ENCODE measurements at regions not wholly inside any gene's neighbourhood (a gene's known extent, or its start where the extent isn't known, plus 50 kb on each side); places are given as distances from the start of the nearest gene placed in this dataset.

DNA sequence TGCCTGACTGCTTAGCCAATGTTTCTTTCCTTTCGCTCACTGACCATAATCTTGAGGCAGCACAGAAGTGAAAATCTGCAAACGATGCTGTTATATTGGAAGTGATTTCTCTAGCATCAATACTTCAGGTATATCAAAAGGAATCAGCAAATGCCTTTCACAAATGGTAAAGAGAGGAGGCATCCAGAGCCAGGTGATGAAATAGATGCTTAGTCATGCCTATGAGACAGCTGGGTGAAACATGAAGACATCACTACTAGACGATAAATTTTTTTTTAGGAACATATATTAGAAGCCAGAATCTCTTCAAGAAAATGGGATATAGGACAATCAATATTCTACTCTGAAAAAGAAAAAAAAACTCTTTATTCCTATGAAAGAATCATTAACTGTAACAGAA is 249.2 kb upstream of the SLC39A10 start:
- TF ChIP-seq, protein P1, sequence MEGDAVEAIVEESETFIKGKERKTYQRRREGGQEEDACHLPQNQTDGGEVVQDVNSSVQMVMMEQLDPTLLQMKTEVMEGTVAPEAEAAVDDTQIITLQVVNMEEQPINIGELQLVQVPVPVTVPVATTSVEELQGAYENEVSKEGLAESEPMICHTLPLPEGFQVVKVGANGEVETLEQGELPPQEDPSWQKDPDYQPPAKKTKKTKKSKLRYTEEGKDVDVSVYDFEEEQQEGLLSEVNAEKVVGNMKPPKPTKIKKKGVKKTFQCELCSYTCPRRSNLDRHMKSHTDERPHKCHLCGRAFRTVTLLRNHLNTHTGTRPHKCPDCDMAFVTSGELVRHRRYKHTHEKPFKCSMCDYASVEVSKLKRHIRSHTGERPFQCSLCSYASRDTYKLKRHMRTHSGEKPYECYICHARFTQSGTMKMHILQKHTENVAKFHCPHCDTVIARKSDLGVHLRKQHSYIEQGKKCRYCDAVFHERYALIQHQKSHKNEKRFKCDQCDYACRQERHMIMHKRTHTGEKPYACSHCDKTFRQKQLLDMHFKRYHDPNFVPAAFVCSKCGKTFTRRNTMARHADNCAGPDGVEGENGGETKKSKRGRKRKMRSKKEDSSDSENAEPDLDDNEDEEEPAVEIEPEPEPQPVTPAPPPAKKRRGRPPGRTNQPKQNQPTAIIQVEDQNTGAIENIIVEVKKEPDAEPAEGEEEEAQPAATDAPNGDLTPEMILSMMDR (CRISPR knock-in tag; IDR thresholded peaks at IDR 0.05): no peak
- TF ChIP-seq, protein P2, sequence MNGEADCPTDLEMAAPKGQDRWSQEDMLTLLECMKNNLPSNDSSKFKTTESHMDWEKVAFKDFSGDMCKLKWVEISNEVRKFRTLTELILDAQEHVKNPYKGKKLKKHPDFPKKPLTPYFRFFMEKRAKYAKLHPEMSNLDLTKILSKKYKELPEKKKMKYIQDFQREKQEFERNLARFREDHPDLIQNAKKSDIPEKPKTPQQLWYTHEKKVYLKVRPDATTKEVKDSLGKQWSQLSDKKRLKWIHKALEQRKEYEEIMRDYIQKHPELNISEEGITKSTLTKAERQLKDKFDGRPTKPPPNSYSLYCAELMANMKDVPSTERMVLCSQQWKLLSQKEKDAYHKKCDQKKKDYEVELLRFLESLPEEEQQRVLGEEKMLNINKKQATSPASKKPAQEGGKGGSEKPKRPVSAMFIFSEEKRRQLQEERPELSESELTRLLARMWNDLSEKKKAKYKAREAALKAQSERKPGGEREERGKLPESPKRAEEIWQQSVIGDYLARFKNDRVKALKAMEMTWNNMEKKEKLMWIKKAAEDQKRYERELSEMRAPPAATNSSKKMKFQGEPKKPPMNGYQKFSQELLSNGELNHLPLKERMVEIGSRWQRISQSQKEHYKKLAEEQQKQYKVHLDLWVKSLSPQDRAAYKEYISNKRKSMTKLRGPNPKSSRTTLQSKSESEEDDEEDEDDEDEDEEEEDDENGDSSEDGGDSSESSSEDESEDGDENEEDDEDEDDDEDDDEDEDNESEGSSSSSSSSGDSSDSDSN (CRISPR knock-in tag; IDR thresholded peaks at IDR 0.05): no peak
- TF ChIP-seq MBD4 (IDR thresholded peaks at IDR 0.05; ENCODE audit: borderline replicate concordance, low read length) (no peak), SMAD9 (CRISPR knock-in tag; IDR thresholded peaks at IDR 0.05) (no peak), ZNF660 (CRISPR knock-in tag; IDR thresholded peaks at IDR 0.05; ENCODE audit: borderline replicate concordance, low read depth) (no peak), JUN (CRISPR knock-in tag; IDR thresholded peaks at IDR 0.05) (no peak), TAF1 (CRISPR knock-in tag; IDR thresholded peaks at IDR 0.05) (no peak), POLR2AphosphoS5 (IDR thresholded peaks at IDR 0.05; ENCODE audit: low read depth, low read length) (no peak), ZNF263 (CRISPR knock-in tag; IDR thresholded peaks at IDR 0.05) (no peak), ZBTB7A (CRISPR knock-in tag; IDR thresholded peaks at IDR 0.05) (no peak)
- TF ChIP-seq, protein P3, sequence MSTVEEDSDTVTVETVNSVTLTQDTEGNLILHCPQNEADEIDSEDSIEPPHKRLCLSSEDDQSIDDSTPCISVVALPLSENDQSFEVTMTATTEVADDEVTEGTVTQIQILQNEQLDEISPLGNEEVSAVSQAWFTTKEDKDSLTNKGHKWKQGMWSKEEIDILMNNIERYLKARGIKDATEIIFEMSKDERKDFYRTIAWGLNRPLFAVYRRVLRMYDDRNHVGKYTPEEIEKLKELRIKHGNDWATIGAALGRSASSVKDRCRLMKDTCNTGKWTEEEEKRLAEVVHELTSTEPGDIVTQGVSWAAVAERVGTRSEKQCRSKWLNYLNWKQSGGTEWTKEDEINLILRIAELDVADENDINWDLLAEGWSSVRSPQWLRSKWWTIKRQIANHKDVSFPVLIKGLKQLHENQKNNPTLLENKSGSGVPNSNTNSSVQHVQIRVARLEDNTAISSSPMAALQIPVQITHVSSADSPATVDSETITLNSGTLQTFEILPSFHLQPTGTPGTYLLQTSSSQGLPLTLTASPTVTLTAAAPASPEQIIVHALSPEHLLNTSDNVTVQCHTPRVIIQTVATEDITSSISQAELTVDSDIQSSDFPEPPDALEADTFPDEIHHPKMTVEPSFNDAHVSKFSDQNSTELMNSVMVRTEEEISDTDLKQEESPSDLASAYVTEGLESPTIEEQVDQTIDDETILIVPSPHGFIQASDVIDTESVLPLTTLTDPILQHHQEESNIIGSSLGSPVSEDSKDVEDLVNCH (CRISPR knock-in tag; IDR thresholded peaks at IDR 0.05): no peak
